Suppressor macrophage treated with lipopolysaccharide for 1 hour (primary cell): ENCODE measurements at regions not wholly inside any gene's neighbourhood (a gene's known extent, or its start where the extent isn't known, plus 50 kb on each side); places are given as distances from the start of the nearest gene placed in this dataset.

Experiments used
- DNase-seq, 3 donors: peaks; one replicate each; pipeline ENCODE4 v3.0.0-alpha.2; 2020 to 2022

- DNase-seq = no peak
Measured at GRCh38 chr3:148232389-148232788, 465.3 kb upstream of the AGTR1 start.

GRCh38 chr3:148233403-148233802 is 464.3 kb upstream of the AGTR1 start:
- DNase-seq = no peak

DNA sequence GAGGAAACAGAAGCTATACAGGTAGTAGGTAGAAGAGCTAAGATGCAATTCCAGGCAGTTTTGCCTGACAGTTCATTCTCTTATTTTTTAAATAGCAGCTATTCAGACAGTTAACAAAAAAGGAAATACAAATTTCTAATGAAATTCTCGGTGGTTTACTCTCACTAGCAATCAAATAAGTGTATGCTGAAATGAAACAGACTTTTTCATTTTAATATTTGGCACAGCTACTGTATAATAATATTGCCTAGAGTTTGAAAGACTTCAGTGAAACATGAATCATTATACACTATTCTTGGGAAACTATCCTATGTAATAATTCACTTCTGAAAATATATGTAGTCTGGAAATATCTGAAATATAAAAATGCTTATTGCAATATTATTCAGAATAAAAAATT is 463.2 kb upstream of the AGTR1 start:
- no peak for DNase-seq

DNA sequence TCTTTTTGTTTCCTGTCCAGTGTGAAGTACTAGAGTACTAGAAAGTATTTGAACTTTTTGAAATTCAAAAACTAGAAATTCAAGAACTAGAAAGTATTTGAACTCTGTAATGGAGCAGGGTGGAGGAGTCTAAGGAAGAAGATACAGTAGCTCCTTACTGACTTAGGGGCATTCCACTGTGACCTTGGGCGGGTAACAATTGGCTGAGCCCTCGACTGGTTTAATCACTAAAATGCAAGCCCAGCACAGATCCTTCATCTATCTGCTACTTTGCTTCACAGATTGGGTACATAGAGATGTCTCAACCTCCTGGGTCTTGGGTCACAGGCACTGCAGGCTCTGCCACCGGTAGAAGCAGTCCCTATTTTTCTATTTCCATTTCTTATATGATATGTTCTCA is 462.1 kb upstream of the AGTR1 start:
- DNase-seq = no peak

- DNase-seq = no peak
Measured at GRCh38 chr3:148238421-148238821, 459.3 kb upstream of the AGTR1 start.

GRCh38 chr3:148240351-148240750 is 457.4 kb upstream of the AGTR1 start:
- no peak for DNase-seq

- no peak for DNase-seq
Measured at GRCh38 chr3:148243609-148244008, 454.1 kb upstream of the AGTR1 start.

GRCh38 chr3:148246291-148246923 is 451.3 kb upstream of the AGTR1 start:
- no peak for DNase-seq

DNA sequence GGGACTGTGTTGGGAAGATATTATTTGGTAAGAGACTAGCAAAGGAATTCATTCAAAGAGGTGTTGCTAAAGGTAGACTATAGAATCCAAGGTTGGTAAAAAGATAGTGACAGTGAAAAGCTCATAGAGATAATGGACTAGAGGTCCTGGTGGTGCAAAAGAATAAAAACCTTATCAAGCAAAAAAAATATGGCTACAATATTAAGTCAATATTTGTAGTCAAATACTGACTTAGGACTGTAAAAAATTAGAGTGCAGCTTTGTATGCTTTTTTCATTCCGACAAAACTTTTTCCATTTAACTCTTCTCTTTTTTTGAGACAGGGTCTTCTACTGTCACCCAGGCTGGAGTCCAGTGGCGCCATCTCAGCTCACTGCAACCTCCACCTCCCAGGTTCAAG is 444.0 kb upstream of the AGTR1 start:
- DNase-seq = no peak

GRCh38 chr3:148254402-148254801 is 443.3 kb upstream of the AGTR1 start:
- no peak for DNase-seq

GRCh38 chr3:148255981-148256969 is 441.4 kb upstream of the AGTR1 start:
- no peak for DNase-seq

DNA sequence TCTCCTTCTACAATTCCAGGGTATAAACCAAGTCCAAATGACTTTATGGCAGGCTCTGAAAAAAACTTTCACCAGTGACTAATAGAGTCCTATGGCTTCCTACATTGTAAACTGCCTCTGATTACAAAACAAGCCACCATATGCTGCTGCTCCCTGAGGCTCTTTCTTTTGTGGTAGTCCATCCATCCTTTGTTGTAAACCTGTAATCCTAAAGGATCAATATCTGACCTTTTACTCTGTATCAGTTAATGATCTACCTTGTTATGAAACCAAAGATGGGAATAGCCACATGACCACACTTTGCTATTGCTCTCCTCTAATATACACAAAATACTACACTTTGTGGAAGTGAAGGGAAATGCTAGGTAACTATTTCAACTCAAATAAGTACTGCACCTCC is 434.7 kb upstream of the AGTR1 start:
- no peak for DNase-seq

- DNase-seq = no peak
Measured at GRCh38 chr3:148265841-148266240, 431.9 kb upstream of the AGTR1 start.

- DNase-seq = no peak
Measured at GRCh38 chr3:148266341-148266740, 431.4 kb upstream of the AGTR1 start.

DNA sequence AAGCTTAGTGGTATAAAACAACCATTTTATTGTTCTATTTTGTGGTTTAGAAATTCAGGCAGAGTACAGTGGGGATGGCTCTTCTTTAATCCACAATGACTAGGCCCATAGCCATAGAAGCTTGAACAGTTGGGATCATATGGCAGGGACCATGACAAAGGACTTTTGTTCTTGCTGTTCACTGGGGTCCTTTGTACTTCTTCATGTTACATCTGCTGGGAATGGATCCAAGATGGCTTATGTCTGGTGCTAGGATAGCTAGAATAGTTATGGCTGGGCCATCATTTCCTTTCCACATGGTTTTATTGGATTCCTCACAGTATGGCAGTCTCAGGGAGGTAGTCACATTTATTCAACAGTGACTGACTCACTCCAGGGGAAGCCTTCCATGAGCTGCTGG is 427.9 kb upstream of the AGTR1 start:
- DNase-seq = no peak

GRCh38 chr3:148280623-148281242 is 417.0 kb upstream of the AGTR1 start:
- DNase-seq = no peak

GRCh38 chr3:148289159-148289558 is 408.5 kb upstream of the AGTR1 start:
- no peak for DNase-seq

DNA sequence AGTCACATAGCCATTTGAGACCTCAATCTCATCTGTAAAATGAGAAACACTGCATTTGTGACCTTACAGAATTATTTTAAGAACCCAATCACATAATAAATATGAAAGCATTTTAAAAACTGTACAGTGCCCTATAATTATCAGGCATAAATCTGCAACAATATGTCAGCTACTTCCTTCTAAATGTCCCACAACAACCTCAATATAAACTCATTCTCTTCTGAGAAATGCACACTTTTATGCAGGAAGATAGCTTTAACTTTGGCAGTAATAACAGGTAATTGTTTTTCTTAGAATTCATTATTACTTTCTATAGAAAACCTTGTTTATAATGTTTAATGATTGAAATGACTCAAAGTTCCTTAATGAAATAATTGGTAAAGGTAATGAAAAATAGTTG is 400.7 kb upstream of the AGTR1 start:
- DNase-seq = no peak

- no peak for DNase-seq
Measured at GRCh38 chr3:148307443-148307843, 390.3 kb upstream of the AGTR1 start.

GRCh38 chr3:148309390-148310035 is 388.2 kb upstream of the AGTR1 start:
- peak; percentile 71 to 78 (median 78) for DNase-seq

- DNase-seq = peak in 1 of 3 donors; percentile 9
Measured at GRCh38 chr3:148315756-148316155, 381.9 kb upstream of the AGTR1 start.

GRCh38 chr3:148318240-148318639 is 379.5 kb upstream of the AGTR1 start:
- no peak for DNase-seq
